Lower leg skin (tissue), 4 donors: ENCODE measurements at regions not wholly inside any gene's neighbourhood (a gene's known extent, or its start where the extent isn't known, plus 50 kb on each side); places are given as distances from the start of the nearest gene placed in this dataset.

Source experiments
- DNase-seq, 2 donors: peaks; one replicate each; pipeline ENCODE4 v3.0.0-alpha.2; 2019; ENCODE audit warnings: low spot score in 2 of 2
- H3K4me3 ChIP-seq: fragments of 200-600 bp; sonication (generic); 2 replicates; pipeline ENCODE4 v1.5.1; 2017; ENCODE audit warnings: mild to moderate bottlenecking, low read depth; ENCODE audit not compliant: poor library complexity, severe bottlenecking
- POLR2A ChIP-seq, 2 donors: fragments of 450-650 bp; IDR thresholded peaks; one replicate each; pipeline ENCODE4 v1.6.1; 2016 to 2017; ENCODE audit warnings: antibody characterized with exemption in 2 of 2, mild to moderate bottlenecking in 1 of 2, moderate library complexity in 1 of 2
- WGBS, 2 donors: methylation state at CpG; one replicate each; pipeline ENCODE4 v1.1.5; 2018; 5-methylcytosine and 5-hydroxymethylcytosine counted together
- intact Hi-C: fragments of 100-400 bp; cut with DNase I; formaldehyde crosslinking; loops from one replicate; pipeline ENCODE4 v1.15.0; 2023; ENCODE audit warnings: low total_unique reads
- TF ChIP-seq, protein P1 (sequence below), 3 donors: fragments of 450-650 bp; IDR thresholded peaks; one replicate each; pipeline ENCODE4 v1.5.1; 2016; ENCODE audit warnings: antibody characterized with exemption in 3 of 3, mild to moderate bottlenecking in 3 of 3, moderate library complexity in 2 of 3

DNA sequence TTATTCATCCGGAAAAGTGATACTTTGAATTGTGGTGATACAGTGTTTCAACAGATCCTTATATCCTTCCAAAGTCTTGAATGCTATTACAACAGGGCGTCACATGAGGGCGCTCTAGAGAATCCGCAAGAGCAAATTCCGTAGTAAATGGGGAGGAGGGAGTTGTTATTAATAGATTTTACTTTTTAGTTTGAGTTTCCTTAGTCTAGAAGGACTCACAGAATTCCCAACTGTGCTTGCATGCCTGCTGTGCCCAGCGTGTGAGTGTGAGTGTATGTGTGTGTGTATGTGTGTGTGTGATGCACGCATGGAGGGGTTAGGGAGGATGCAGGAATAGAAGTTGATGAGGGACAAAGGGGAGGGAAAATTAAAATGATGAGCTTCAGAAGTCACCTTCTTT lies 375.3 kb downstream of the C12orf75 start:
- DNase-seq = peak in 1 of 2 donors; percentile 38
- TF ChIP-seq, protein P1, sequence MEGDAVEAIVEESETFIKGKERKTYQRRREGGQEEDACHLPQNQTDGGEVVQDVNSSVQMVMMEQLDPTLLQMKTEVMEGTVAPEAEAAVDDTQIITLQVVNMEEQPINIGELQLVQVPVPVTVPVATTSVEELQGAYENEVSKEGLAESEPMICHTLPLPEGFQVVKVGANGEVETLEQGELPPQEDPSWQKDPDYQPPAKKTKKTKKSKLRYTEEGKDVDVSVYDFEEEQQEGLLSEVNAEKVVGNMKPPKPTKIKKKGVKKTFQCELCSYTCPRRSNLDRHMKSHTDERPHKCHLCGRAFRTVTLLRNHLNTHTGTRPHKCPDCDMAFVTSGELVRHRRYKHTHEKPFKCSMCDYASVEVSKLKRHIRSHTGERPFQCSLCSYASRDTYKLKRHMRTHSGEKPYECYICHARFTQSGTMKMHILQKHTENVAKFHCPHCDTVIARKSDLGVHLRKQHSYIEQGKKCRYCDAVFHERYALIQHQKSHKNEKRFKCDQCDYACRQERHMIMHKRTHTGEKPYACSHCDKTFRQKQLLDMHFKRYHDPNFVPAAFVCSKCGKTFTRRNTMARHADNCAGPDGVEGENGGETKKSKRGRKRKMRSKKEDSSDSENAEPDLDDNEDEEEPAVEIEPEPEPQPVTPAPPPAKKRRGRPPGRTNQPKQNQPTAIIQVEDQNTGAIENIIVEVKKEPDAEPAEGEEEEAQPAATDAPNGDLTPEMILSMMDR (IDR thresholded peaks at IDR 0.05) = peak in 1 of 3 donors; percentile 28
- no peak for TF ChIP-seq POLR2A (IDR thresholded peaks at IDR 0.05)
- 33 to 35% methylated on average over 7 of the region's 7 CpGs for WGBS, 2 donors
- intact Hi-C loops = loop anchor here (10.0 kb wide), 1 partner anchor 429 kb away; the partner anchor contains the start of gene NUAK1
- no peak overlapping the region for H3K4me3 ChIP-seq

DNA sequence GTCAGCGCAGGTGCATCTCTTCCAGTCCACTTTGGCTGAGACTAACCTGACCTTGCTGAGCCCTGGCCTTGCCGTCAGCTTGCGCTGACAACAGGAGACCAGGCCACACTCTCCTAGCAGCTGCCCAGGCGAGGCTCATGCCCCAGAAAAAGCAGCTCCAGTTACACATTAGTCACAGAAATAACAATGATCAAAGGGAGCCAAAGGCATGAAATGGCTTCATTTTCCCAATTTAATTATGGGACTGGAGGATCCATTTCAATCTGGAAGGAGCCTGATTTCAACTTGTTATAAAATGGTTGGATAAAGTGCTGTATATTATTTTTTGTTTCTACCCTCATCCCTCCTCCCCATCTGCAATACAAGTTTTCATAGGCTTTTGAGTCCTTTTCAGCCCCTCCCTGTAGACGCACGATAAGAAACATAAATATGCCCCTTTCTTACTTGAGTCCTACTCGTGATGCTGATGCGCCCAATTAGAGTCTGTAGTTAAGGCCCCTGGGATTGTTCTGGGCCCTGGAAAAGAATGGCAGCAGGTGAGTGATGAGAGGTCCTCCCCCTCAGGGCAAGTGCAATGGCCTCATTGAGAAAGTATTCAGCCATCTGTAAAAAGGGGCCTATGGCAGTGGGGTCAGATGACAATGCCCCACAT lies 376.0 kb downstream of the C12orf75 start:
- 94 to 97% methylated on average over 8 of the region's 8 CpGs for WGBS, 2 donors
- H3K4me3 ChIP-seq = no peak overlapping the region
- DNase-seq = no peak
- intact Hi-C loops = loop anchor here (10.0 kb wide), 1 partner anchor 428 kb away; the partner anchor contains the start of gene NUAK1
- no peak for TF ChIP-seq POLR2A (IDR thresholded peaks at IDR 0.05)
- TF ChIP-seq, protein P1 (IDR thresholded peaks at IDR 0.05) = no peak

DNA sequence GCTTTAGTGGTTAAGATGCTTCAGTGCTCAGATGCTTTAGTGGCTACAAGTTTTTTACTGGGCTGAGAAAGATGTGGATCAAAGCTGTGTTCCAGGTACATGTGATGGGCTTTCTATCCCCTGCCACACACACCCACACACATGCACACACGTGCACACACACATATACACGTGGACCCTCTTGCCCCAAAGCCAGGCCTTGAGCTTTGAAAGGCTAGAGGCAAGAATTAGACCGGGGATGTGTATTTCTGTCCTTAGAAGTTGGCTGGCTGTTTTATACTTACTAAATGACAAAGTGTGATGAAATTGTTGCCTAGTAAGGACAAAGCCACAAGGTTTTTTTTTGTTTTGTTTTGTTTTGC lies 376.5 kb downstream of the C12orf75 start:
- intact Hi-C loops = loop anchor here (10.0 kb wide), 1 partner anchor 428 kb away; the partner anchor contains the start of gene NUAK1

DNA sequence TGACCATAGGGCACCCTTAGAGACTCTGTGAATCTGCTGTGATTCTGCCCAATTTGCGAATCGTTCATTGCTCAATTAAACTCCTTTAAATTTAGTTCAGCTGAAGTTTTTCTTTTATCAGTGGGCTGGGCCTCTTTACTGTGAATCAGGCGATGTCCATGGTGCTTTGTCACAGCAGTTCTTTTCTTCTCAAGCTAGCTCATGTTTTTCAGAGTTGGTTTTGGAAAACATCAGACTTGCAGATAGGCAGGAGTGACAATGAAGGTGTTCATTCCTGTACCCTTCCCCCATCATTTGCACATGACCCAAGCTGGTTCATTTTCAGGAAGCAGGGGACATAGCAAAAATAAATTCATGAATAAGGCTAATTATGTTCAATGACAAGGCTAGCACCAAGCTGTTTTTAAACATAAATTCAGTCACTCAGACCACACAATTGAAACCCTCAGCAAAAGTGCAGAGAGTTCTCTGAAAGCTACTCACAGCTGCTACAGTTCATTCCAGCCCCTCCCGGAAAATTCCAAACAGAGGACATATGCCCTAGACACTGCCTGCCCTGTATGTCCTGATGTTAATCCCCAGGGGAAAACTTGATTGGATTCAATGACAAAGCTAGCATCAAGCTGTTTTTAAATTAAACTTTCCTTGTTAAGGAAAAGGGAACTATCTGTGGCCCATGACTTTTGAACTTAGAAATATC lies 383.3 kb downstream of the C12orf75 start:
- 79 to 80% methylated on average over 4 of the region's 4 CpGs for WGBS, 2 donors
- H3K4me3 ChIP-seq = no peak overlapping the region
- no peak for DNase-seq
- TF ChIP-seq, protein P1 (IDR thresholded peaks at IDR 0.05) = no peak
- TF ChIP-seq POLR2A (IDR thresholded peaks at IDR 0.05) = no peak
- intact Hi-C loops = no loop called here

More for the DNA sequence above, 376.5 kb downstream of the C12orf75 start:
- no peak for DNase-seq
- 73 to 91% methylated on average over 3 of the region's 3 CpGs for WGBS, 2 donors
- no peak for TF ChIP-seq POLR2A (IDR thresholded peaks at IDR 0.05)
- TF ChIP-seq, protein P1 (IDR thresholded peaks at IDR 0.05) = no peak
- no peak overlapping the region for H3K4me3 ChIP-seq

DNA sequence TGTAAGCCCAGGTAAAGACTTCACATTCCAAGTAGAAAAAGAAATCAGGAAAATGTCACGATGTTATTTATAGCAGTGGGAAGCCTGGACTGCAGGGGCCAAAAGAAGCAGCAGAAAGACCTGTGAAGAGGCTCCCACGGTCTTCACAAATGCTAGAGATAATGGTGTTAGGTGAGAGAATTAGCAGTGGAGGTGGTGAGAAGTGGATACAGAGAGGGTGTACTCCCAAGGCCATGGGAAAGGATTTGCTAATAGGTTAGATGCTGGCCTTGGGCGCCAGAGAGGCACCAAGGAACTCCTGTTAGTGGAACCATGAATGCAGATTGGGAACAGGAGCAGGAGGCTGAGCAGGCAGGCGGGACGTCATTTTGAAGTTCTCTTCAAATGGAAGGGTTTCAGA lies 386.1 kb downstream of the C12orf75 start:
- WGBS, 2 donors = 86 to 92% methylated on average over 5 of the region's 5 CpGs
- H3K4me3 ChIP-seq = no peak overlapping the region
- intact Hi-C loops = no loop called here
- DNase-seq = no peak
- no peak for TF ChIP-seq POLR2A (IDR thresholded peaks at IDR 0.05)
- TF ChIP-seq, protein P1 (IDR thresholded peaks at IDR 0.05) = no peak
